GM12891 (cell line): ENCODE measurements at regions not wholly inside any gene's neighbourhood (a gene's known extent, or its start where the extent isn't known, plus 50 kb on each side); places are given as distances from the start of the nearest gene placed in this dataset.

Experiments used
- PAX5 ChIP-seq: IDR thresholded peaks from 2 replicates; pipeline ENCODE4 v1.6.1; 2011; ENCODE audit warnings: low read length, moderate library complexity, mild to moderate bottlenecking; ENCODE audit not compliant: insufficient read depth, severe bottlenecking
- POLR2A ChIP-seq: IDR thresholded peaks from 2 replicates; pipeline ENCODE4 v1.6.1; 2011; ENCODE audit warnings: low read depth, low read length, control low read depth
- POLR2AphosphoS5 ChIP-seq: IDR thresholded peaks from 2 replicates; pipeline ENCODE4 v1.6.1; 2011; ENCODE audit warnings: low read depth, low read length, control low read depth
- POU2F2 ChIP-seq: IDR thresholded peaks from 2 replicates; pipeline ENCODE4 v1.6.1; 2011; ENCODE audit warnings: low read depth, mild to moderate bottlenecking, control low read depth, low read length, moderate library complexity
- SPI1 ChIP-seq: IDR thresholded peaks from 2 replicates; pipeline ENCODE4 v1.6.1; 2011; ENCODE audit warnings: low read depth, low read length, control low read depth
- TAF1 ChIP-seq: IDR thresholded peaks from 2 replicates; pipeline ENCODE4 v1.6.1; 2011; ENCODE audit warnings: low read depth, low read length, control low read depth

DNA sequence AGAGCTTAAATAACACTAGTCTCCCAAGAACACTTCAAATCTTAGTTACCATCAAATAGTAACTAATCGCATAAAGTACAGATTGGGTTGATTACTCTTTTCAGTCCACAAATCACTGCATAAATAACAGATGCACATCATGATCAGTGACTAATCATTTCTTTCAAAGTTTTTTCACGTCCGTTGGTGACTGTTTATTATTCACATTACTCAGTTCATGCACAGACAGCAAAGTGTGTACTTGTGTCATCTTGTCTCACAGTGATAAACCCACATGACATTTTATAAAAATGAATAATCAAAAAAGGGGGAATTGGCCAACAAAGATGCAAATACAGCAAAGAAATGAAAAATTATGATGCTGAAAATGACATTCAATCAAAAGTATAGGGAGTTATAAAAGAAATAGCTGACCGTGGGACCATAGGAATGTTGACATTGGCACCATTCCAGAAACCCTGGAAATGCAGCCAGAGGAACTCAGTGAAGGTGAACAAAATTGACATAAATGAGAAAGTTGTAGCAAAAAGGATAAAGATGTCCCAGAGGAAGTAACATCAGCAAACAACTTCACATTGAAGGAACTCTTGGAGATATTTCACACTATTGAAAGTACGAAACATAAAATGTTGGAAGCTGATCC, 161.5 kb downstream of the SOX3 start:
- TF ChIP-seq POLR2A (no peak), POLR2AphosphoS5 (no peak), SPI1 (no peak), TAF1 (no peak), PAX5 (no peak), POU2F2 (no peak)
